IPS-NIHi11 (cell line): ENCODE measurements at regions not wholly inside any gene's neighbourhood (a gene's known extent, or its start where the extent isn't known, plus 50 kb on each side); places are given as distances from the start of the nearest gene placed in this dataset.

ENCODE experiments used
- DNase-seq: peaks from one replicate; pipeline ENCODE4 v3.0.0; 2012; ENCODE audit warnings: mixed read lengths, low spot score

DNA sequence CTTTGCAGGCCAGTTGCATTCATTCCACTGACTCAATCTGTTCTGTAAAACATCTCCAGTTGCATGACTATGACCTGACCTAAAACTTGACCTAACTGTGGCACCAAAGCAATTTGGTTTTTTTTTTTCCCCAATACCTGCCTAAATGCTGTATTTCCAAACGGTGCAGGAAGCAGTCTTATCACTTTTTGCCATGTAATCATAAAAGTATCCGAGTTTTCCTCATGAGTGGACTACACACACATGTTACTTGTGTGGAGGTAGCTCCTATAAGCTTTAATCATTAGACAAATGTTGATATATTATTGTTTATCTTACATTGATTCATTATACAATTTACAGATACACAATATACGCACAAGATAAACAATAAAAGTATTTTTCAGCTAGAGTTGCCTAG is 373.7 kb downstream of the BTBD3 start:
- no peak for DNase-seq

DNA sequence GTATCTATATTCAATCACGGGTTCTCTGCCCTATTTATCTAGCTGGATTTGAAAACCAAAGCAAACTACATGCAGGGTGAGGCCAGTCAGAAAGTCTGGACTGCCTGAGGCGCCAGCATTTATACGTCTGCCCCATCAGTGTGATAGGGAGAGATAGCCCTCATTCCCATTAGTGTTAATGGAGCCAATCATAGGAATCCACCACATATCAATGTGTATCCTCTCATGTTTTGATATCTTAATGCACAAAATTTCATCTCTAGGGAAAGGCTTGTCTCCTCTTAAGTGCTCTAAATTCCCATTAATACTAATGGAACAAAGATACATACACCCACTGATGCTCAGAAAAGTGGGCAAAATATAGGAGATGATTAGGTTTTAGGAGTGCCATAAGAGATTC is 376.2 kb downstream of the BTBD3 start:
- no peak for DNase-seq

GRCh38 chr20:12294678-12295077 is 377.0 kb downstream of the BTBD3 start:
- DNase-seq, result no peak

DNA sequence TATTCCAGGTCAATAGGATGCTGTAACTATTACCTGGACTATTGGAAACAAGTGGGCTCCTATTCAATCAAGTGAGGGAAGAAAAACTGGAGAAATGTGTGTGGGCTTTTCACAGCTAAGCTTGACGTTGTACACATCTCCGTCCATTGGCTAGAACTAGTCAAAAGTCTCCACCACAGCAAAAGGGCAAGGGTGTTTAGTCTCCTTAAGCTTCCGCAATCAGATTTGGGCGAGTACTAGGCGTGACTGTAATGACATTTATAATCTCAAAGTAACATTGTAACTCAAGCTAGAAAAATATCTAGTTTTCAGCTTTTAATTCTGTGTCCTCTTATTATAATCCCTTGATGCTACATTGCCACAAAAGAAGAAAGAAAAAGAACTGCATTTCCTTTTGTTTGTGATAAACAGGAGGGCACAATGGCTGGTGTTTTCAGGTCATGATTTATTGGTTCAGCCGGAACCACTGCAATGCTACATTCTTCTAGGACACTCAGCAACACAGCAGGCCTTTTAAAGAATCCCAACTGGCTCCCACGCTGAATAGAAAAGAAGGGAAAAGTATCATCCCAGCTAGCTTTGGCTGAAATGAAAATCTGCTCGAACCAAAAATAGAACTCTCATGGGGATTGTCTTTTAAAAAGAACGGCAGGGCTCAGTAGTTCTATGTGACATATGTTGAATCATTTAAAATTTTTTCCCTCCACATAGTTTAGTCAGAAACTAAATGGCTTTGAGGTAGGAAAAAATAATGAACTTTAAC is 387.7 kb downstream of the BTBD3 start:
- DNase-seq, result no peak

GRCh38 chr20:12306107-12306506 is 388.4 kb downstream of the BTBD3 start:
- DNase-seq, result no peak

DNA sequence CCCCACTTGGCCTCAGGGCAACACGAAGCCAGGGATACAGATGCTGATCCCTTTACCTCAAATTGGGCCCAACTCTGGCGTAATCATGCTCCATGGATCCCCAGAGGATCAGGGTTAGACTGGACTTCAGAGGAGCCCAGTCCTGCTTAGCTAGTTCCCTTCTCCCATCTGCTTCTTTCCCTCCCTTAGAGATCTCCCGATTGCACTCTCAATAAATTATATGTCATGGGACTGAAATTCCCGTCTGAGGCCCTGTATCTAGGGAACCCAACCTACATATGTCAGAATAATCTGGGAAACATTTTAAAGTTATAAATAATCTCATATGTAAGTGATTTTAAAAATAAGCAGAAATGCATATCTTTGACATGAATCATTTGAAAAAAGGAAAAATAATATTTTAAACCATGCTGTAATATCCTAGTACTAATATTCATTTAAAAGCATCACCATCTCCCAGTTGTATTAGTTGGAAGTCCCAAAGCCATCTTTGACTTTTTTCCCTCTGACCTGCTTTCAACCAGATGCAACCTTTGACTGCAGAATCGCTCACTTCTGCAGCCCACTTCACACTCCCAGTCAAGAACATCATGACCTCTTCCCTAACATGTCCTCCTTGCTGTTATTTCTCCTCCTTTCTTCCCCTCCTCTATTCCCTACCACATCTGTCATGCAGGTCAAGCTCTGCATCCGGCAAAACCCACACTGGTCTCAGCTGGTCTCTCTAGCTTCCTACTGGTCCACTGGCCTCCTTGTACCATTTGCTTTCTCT is 393.6 kb downstream of the BTBD3 start:
- DNase-seq, result no peak

- DNase-seq, result no peak
Measured at GRCh38 chr20:12315652-12316051, 398.0 kb downstream of the BTBD3 start.

- no peak for DNase-seq
Measured at GRCh38 chr20:12316794-12317193, 399.1 kb downstream of the BTBD3 start.

DNA sequence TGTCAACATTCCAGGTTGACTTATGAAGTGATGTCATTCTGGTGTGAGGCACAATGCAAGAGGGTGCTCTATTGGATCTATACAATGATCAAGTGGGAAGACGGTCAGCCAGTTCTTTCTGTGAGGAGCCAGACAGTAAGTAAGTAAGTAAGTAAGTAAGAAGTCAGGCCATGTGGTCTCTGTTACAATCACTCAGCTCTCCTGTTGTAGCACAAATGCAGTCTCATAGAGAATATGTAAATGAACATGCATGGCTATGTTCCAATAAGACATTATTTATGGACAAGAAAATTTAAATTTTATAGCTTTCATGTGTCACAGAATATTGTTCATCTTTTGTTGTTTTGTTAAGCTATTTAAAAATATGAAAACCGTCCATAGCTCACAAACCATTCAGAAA is 399.7 kb downstream of the BTBD3 start:
- no peak for DNase-seq

GRCh38 chr20:12318043-12318442 is 400.4 kb downstream of the BTBD3 start:
- no peak for DNase-seq

GRCh38 chr20:12321736-12322135 is 404.0 kb downstream of the BTBD3 start:
- DNase-seq, result no peak

GRCh38 chr20:12327205-12327604 is 409.5 kb downstream of the BTBD3 start:
- DNase-seq, result no peak

GRCh38 chr20:12331236-12331635 is 413.5 kb downstream of the BTBD3 start:
- no peak for DNase-seq

DNA sequence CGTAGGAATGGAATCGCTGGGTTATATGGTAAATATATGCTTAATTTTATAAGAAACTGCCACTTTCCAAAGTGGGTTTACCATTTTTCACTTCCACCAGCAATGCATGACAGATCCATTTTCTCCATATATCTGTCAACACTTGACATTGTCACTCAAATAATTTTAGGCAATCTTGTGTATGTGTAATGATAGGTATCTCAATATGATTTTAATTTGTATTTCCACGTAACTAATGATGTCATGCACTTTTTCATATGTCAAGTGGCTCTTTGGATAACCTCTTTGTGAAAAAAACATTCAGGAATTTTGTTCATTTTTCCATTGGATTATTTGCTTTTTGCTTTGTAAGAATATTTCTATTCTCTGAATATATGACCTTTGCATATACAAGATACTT is 419.9 kb downstream of the BTBD3 start:
- DNase-seq, result no peak

DNA sequence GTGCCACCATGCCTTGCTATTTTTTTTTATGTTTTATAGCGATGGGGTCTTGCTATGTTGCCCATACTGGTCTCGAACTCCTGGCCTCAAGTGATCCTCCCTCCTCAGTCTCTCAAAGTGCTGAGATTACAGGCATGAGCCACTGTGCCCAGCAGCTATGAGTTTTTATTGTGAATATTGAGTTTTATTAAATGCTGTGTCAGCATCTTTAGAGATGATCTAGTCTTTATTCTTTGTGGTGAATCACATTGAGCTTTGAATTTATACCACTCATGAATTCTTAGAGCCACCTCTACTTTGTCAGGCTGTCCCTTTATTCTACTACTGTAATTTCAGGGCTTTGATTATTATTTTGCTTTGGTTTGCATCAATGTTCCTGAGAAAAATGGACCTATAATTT is 428.3 kb downstream of the BTBD3 start:
- DNase-seq, result no peak

- DNase-seq, result no peak
Measured at GRCh38 chr20:12353842-12354241, 436.1 kb downstream of the BTBD3 start.

GRCh38 chr20:12354725-12355124 is 437.0 kb downstream of the BTBD3 start:
- DNase-seq, result peak; percentile 8

DNA sequence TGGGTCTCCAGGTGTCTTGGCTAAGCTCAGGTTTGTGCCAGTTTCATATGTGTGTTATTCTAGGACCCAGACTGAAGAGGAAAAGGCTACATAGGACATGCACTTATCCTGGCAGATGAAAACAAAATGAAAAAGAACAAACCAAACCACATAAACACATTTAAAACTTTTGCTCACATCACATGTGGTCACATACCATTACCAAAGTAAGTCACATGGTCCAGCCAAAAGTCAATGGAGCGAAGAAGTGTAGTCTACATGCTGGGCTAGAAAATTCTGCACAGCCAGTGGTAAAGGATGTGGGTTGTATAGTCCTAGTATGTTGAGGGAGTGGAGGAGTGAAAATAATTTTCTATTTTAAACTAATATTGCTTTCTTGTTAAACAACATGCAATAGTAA is 437.5 kb downstream of the BTBD3 start:
- no peak for DNase-seq

- peak; percentile 33 for DNase-seq
Measured at GRCh38 chr20:12358006-12358654, 440.4 kb downstream of the BTBD3 start.

DNA sequence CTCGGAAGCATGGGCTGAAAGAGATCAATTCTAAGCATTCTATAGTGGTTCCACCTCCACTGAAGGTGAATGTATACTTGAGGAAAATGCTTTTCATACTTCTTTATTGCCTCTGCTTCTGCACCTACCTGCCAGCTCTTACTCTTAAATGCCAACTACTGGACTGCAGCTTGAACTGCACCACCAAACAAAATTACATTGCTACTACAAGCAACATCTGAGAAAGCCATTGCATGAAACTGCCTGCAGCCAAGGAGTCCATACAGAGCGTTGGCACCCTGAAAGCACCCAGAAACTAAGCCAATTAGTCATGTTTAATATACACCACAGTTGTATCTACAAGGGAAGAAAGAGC is 440.9 kb downstream of the BTBD3 start:
- DNase-seq, result no peak

- DNase-seq, result no peak
Measured at GRCh38 chr20:12371990-12372389, 454.3 kb downstream of the BTBD3 start.

- DNase-seq, result no peak
Measured at GRCh38 chr20:12372557-12372956, 454.9 kb downstream of the BTBD3 start.

GRCh38 chr20:12375967-12376366 is 458.3 kb downstream of the BTBD3 start:
- DNase-seq, result no peak
